GM23338 (cell line): ENCODE measurements at regions not wholly inside any gene's neighbourhood (a gene's known extent, or its start where the extent isn't known, plus 50 kb on each side); places are given as distances from the start of the nearest gene placed in this dataset.

Experiments
- JUNB ChIP-seq: IDR thresholded peaks from one replicate; pipeline ENCODE4 v1.6.1; 2016; ENCODE audit warnings: antibody characterized with exemption; ENCODE audit not compliant: unreplicated experiment
- POLR2AphosphoS5 ChIP-seq: IDR thresholded peaks from 2 replicates; pipeline ENCODE4 v1.6.1; 2016; ENCODE audit warnings: antibody characterized with exemption, low read depth
- ZNF331 ChIP-seq: fragments of 250-450 bp; sonication (Bioruptor Pico); IDR thresholded peaks from 2 replicates; pipeline ENCODE4 v1.5.0; 2020; ENCODE audit warnings: low read depth, mild to moderate bottlenecking, moderate library complexity
- TF ChIP-seq, protein P1 (sequence below), 2 experiments: fragments of 200-600 bp in 1 of 2; sonication (generic) in 1 of 2; conservative IDR thresholded peaks; 2 replicates each; pipeline versions ENCODE4 v1.5.1 to v1.6.1; 2016 to 2017; ENCODE audit warnings: antibody characterized with exemption in 2 of 2, low read depth in 2 of 2, mild to moderate bottlenecking in 2 of 2, moderate library complexity in 1 of 2
- TF ChIP-seq, protein P2 (sequence below): IDR thresholded peaks from one replicate; pipeline ENCODE4 v1.6.1; 2018; ENCODE audit warnings: antibody characterized with exemption; ENCODE audit not compliant: unreplicated experiment

DNA sequence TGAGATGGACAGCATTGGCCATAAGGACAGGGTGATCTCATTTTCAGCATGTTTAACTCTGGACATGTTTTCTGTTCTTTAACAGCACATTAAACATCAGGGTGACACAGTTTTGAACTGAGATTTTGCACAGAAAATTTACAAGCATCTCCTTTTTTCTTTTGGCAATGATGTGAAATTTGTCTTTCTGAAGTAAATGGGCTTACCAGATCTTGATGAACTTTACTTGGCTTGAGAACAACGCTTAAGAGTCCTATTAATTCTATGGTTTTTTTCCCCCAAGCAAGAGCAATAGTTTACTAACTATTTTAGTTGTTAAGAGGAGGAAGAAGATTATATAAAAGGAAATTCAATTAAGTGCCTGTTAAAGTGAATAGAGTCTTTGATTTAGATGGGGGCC lies 491.0 kb downstream of the SNAPC1 start:
- no peak for TF ChIP-seq POLR2AphosphoS5
- TF ChIP-seq, protein P1, sequence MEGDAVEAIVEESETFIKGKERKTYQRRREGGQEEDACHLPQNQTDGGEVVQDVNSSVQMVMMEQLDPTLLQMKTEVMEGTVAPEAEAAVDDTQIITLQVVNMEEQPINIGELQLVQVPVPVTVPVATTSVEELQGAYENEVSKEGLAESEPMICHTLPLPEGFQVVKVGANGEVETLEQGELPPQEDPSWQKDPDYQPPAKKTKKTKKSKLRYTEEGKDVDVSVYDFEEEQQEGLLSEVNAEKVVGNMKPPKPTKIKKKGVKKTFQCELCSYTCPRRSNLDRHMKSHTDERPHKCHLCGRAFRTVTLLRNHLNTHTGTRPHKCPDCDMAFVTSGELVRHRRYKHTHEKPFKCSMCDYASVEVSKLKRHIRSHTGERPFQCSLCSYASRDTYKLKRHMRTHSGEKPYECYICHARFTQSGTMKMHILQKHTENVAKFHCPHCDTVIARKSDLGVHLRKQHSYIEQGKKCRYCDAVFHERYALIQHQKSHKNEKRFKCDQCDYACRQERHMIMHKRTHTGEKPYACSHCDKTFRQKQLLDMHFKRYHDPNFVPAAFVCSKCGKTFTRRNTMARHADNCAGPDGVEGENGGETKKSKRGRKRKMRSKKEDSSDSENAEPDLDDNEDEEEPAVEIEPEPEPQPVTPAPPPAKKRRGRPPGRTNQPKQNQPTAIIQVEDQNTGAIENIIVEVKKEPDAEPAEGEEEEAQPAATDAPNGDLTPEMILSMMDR (conservative IDR thresholded peaks at IDR 0.05; ENCODE audit: low read depth in 2 of 2), result no peak
- TF ChIP-seq ZNF331, result no peak
- TF ChIP-seq JUNB, result no peak
- TF ChIP-seq, protein P2, sequence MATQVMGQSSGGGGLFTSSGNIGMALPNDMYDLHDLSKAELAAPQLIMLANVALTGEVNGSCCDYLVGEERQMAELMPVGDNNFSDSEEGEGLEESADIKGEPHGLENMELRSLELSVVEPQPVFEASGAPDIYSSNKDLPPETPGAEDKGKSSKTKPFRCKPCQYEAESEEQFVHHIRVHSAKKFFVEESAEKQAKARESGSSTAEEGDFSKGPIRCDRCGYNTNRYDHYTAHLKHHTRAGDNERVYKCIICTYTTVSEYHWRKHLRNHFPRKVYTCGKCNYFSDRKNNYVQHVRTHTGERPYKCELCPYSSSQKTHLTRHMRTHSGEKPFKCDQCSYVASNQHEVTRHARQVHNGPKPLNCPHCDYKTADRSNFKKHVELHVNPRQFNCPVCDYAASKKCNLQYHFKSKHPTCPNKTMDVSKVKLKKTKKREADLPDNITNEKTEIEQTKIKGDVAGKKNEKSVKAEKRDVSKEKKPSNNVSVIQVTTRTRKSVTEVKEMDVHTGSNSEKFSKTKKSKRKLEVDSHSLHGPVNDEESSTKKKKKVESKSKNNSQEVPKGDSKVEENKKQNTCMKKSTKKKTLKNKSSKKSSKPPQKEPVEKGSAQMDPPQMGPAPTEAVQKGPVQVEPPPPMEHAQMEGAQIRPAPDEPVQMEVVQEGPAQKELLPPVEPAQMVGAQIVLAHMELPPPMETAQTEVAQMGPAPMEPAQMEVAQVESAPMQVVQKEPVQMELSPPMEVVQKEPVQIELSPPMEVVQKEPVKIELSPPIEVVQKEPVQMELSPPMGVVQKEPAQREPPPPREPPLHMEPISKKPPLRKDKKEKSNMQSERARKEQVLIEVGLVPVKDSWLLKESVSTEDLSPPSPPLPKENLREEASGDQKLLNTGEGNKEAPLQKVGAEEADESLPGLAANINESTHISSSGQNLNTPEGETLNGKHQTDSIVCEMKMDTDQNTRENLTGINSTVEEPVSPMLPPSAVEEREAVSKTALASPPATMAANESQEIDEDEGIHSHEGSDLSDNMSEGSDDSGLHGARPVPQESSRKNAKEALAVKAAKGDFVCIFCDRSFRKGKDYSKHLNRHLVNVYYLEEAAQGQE, result no peak
